ENCODE measurements at regions not wholly inside any gene's neighbourhood (a gene's known extent, or its start where the extent isn't known, plus 50 kb on each side); places are given as distances from the start of the nearest gene placed in this dataset.
A peak's percentile ranks its signal among the peaks of the same experiment; 100 is the strongest.

DNA sequence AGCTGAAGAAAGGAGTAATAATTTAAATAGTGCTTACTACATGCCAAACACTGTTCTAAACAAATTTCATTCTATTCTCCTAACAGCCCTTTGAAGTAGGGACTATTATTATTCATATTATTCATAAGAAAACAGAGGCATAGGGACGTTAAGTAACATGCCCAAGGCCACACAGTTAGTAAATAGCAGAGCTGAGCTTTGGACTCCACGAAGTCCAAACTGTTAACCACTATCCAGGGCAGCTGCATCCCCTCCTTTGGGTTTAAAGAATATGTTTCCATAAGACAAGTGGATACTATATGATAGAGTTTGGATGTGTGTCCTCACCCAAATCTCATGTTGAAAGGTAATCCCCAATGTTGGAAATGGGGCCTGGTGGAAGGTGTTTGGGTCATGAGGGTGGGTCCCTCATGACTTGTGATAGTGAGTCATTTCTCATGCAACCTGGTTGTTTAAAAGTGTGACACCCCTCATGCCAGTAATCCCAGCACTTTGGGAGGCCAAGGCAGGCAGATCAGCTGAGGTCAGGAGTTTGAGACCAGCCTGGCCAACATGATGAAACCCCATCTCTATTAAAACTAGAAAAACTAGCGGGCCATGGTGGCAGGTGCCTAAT lies 144.0 kb upstream of the CXADR start:
- FAIRE-seq, result no peak
- Histone ChIP-seq H3K36me3 (ENCODE audit: control insufficient read depth in 2 of 3, insufficient read depth in 3 of 3, low read length in 3 of 3) (no peaks in the 10 kb centered on the region), H3K9me3 (ENCODE audit: control insufficient read depth in 2 of 3, insufficient read depth in 1 of 3, low read length in 3 of 3) (no peaks in the 10 kb centered on the region), H3K4me3 (ENCODE audit: low read length in 3 of 3) (no peak overlapping the region), H3K9ac (ENCODE audit: low read length in 3 of 3) (no peak overlapping the region), H3K4me1 (ENCODE audit: control insufficient read depth in 2 of 3, insufficient read depth in 2 of 3, low read depth in 1 of 3, low read length in 3 of 3) (no peaks in the 10 kb centered on the region), H3K27me3 (ENCODE audit: control insufficient read depth, insufficient read depth, low read length) (no peaks in the 10 kb centered on the region), H3K27ac (ENCODE audit: low read depth in 2 of 2, low read length in 2 of 2) (no peak overlapping the region)
- TF ChIP-seq CTCF (IDR thresholded peaks at IDR 0.05; ENCODE audit: borderline replicate concordance, extremely low read depth, insufficient read depth), result no peak
- intact Hi-C loops (cut with DNase I), result no loop called here
- DNase-seq, result no peak

GRCh38 chr21:17370263-17370662 lies 142.6 kb upstream of the CXADR start:
- Histone ChIP-seq H3K36me3 (ENCODE audit: control insufficient read depth in 2 of 3, insufficient read depth in 3 of 3, low read length in 3 of 3) (no peaks in the 10 kb centered on the region), H3K27me3 (ENCODE audit: control insufficient read depth, insufficient read depth, low read length) (no peaks in the 10 kb centered on the region), H3K9ac (ENCODE audit: low read length in 3 of 3) (no peak overlapping the region), H3K4me3 (ENCODE audit: low read length in 3 of 3) (no peak overlapping the region), H3K27ac (ENCODE audit: low read depth in 2 of 2, low read length in 2 of 2) (no peak overlapping the region), H3K4me1 (ENCODE audit: control insufficient read depth in 2 of 3, insufficient read depth in 2 of 3, low read depth in 1 of 3, low read length in 3 of 3) (no peaks in the 10 kb centered on the region), H3K9me3 (ENCODE audit: control insufficient read depth in 2 of 3, insufficient read depth in 1 of 3, low read length in 3 of 3) (no peaks in the 10 kb centered on the region)
- peak in 3 of 5 donors; percentile 21 to 37 (median 29) for DNase-seq
- no peak for FAIRE-seq
- no peak for TF ChIP-seq CTCF (IDR thresholded peaks at IDR 0.05; ENCODE audit: borderline replicate concordance, extremely low read depth, insufficient read depth)
- intact Hi-C loops (cut with DNase I), result no loop called here

DNA sequence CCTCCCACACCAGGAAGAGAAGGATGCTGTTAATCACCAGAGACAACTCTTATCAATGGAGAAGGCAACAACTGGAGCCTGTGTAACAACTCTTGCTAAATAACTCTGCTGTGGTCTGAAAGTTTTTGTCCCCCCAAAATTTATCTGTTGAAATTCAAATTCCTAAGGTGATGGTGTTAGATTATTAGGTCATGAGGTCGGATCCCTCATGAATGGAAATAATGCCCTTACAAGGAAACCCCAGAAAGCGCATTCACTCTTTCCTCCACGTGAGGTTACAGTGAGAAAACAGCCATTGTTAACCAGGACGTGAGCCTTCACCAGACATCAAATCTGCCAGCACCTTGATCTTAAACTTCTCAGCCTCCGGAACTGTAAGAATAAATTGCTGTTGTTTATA lies 141.9 kb upstream of the CXADR start:
- no peak overlapping the region for H3K27ac ChIP-seq (ENCODE audit: low read depth in 2 of 2, low read length in 2 of 2)
- no peak for TF ChIP-seq CTCF (IDR thresholded peaks at IDR 0.05; ENCODE audit: borderline replicate concordance, extremely low read depth, insufficient read depth)
- H3K27me3 ChIP-seq (ENCODE audit: control insufficient read depth, insufficient read depth, low read length), result no peaks in the 10 kb centered on the region
- H3K36me3 ChIP-seq (ENCODE audit: control insufficient read depth in 2 of 3, insufficient read depth in 3 of 3, low read length in 3 of 3), result no peaks in the 10 kb centered on the region
- no peak overlapping the region for H3K9ac ChIP-seq (ENCODE audit: low read length in 3 of 3)
- no peak overlapping the region for H3K4me3 ChIP-seq (ENCODE audit: low read length in 3 of 3)
- DNase-seq, result peak in 2 of 5 donors; percentile 30 to 37
- no peak for FAIRE-seq
- H3K4me1 ChIP-seq (ENCODE audit: control insufficient read depth in 2 of 3, insufficient read depth in 2 of 3, low read depth in 1 of 3, low read length in 3 of 3), result no peaks in the 10 kb centered on the region
- intact Hi-C loops (cut with DNase I), result no loop called here
- H3K9me3 ChIP-seq (ENCODE audit: control insufficient read depth in 2 of 3, insufficient read depth in 1 of 3, low read length in 3 of 3), result no peaks in the 10 kb centered on the region

DNA sequence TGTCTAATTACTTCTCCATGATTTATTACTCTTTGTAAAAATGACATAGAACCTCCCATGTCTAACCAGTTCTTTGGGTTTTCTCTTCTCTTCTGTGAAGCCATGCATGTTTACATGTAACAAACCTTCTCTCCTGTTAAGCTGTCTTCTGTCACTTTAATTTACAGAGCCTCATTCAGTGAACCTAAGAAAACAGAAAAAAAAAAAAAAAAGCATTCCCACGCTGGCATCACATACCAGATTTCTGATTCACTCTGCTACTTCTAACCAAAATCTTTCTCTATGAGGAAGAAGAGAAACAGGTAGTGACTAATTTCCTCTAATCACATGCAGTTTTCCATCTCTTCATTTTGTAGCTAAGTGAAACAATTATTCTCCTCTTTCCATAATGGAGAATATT lies 141.4 kb upstream of the CXADR start:
- Histone ChIP-seq H3K36me3 (ENCODE audit: control insufficient read depth in 2 of 3, insufficient read depth in 3 of 3, low read length in 3 of 3) (no peaks in the 10 kb centered on the region), H3K27me3 (ENCODE audit: control insufficient read depth, insufficient read depth, low read length) (no peaks in the 10 kb centered on the region), H3K9me3 (ENCODE audit: control insufficient read depth in 2 of 3, insufficient read depth in 1 of 3, low read length in 3 of 3) (no peaks in the 10 kb centered on the region), H3K4me3 (ENCODE audit: low read length in 3 of 3) (no peak overlapping the region), H3K9ac (ENCODE audit: low read length in 3 of 3) (no peak overlapping the region), H3K4me1 (ENCODE audit: control insufficient read depth in 2 of 3, insufficient read depth in 2 of 3, low read depth in 1 of 3, low read length in 3 of 3) (no peaks in the 10 kb centered on the region), H3K27ac (ENCODE audit: low read depth in 2 of 2, low read length in 2 of 2) (no peak overlapping the region)
- no peak for TF ChIP-seq CTCF (IDR thresholded peaks at IDR 0.05; ENCODE audit: borderline replicate concordance, extremely low read depth, insufficient read depth)
- intact Hi-C loops (cut with DNase I), result no loop called here
- FAIRE-seq, result no peak
- DNase-seq, result peak in 2 of 5 donors; percentile 73 to 74
